Retinal pigment epithelial cell (primary cell): ENCODE measurements at regions not wholly inside any gene's neighbourhood (a gene's known extent, or its start where the extent isn't known, plus 50 kb on each side); places are given as distances from the start of the nearest gene placed in this dataset.

Experiments
- DNase-seq: peaks from one replicate; pipeline ENCODE4 v3.0.0-alpha.2; 2010; ENCODE audit warnings: low read depth
- H3K4me3 ChIP-seq: 2 replicates; pipeline ENCODE4 v1.5.1; 2011; ENCODE audit warnings: mild to moderate bottlenecking, low read length, control low read depth, moderate library complexity
- TF ChIP-seq, protein P1 (sequence below): conservative IDR thresholded peaks from 2 replicates; pipeline ENCODE4 v1.5.1; 2011; ENCODE audit warnings: low read depth, low read length, control low read depth, inconsistent platforms

DNA sequence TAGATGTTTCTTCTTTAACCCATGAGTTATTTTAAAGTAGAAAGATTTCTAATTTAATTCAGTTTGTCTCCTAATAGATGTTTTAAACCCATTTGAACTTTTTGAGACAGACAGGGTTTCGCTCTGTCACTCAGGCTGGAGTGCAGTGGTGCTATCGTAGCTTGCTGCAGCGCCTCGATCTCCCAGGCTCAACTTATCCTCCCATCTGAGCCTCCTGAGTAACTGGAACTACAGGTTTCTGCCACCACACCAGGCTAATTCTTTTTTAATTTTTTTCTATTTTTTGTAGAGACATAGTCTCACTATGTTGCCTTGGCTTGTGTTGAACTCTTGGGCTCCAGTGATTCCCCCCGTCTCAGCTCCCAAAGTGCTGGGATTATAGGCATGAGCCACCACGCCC, 53.0 kb upstream of the RAB18 start:
- TF ChIP-seq, protein P1, sequence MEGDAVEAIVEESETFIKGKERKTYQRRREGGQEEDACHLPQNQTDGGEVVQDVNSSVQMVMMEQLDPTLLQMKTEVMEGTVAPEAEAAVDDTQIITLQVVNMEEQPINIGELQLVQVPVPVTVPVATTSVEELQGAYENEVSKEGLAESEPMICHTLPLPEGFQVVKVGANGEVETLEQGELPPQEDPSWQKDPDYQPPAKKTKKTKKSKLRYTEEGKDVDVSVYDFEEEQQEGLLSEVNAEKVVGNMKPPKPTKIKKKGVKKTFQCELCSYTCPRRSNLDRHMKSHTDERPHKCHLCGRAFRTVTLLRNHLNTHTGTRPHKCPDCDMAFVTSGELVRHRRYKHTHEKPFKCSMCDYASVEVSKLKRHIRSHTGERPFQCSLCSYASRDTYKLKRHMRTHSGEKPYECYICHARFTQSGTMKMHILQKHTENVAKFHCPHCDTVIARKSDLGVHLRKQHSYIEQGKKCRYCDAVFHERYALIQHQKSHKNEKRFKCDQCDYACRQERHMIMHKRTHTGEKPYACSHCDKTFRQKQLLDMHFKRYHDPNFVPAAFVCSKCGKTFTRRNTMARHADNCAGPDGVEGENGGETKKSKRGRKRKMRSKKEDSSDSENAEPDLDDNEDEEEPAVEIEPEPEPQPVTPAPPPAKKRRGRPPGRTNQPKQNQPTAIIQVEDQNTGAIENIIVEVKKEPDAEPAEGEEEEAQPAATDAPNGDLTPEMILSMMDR, result no peak
- H3K4me3 ChIP-seq, result no peak overlapping the region
- DNase-seq, result no peak

DNA sequence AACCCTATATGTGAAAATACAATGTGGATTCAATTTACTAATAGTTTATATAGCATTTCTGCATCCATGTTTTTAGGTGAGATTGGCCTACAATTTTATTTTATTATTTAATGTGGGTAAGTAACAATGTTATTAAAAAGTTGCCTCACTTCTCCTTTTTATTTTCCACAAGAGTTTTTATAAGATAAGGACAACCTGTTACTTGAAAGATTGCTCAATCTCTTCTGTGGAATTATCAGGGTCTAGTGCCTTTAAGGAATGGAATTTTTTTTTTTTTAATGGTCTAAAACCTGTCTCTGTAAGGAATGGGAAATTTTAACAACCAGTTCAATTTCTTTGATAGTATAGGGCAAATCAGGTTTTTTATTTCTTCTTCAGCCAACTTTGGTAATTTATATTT, 53.9 kb upstream of the RAB18 start:
- no peak overlapping the region for H3K4me3 ChIP-seq
- TF ChIP-seq, protein P1, result no peak
- DNase-seq, result no peak

DNA sequence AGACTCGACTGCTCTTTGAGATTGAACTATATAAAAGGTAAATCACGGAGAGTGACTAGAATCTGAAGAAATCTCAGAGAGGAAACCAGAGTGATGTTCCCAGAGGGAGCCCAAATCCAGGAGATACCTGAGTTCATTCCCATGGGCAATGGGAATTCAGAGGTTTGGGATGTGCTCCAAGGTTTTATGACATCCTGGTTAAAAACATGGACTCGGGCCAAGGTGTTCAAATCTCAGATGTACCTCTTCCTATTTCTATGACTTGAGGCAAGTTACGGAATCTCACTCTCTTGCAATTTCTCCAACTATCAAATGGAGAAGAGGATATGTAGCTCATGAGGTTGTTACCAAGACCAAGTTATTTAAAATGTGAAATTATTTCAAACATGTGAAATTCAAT, 54.5 kb upstream of the RAB18 start:
- no peak for DNase-seq
- no peak overlapping the region for H3K4me3 ChIP-seq
- TF ChIP-seq, protein P1, result no peak

DNA sequence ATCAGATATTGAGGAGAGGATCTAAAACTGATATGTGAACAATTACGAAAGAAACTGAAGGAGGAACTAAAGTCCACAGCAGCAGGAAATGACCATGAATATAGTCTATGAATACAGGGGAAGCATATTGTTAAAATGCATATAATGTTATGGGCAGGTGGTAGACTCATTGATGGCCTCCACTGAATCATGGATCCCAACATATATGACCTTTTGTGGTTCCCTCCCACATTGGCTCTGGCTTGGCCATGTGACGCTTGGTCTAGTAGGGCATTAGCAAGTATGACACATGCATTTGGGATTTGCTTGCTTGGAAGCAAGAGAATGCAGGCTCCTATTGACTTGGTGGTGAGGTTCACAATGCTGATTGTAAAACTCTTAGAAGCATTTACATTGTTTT, 55.2 kb upstream of the RAB18 start:
- DNase-seq, result peak; percentile 37
- TF ChIP-seq, protein P1, result no peak
- no peak overlapping the region for H3K4me3 ChIP-seq

DNA sequence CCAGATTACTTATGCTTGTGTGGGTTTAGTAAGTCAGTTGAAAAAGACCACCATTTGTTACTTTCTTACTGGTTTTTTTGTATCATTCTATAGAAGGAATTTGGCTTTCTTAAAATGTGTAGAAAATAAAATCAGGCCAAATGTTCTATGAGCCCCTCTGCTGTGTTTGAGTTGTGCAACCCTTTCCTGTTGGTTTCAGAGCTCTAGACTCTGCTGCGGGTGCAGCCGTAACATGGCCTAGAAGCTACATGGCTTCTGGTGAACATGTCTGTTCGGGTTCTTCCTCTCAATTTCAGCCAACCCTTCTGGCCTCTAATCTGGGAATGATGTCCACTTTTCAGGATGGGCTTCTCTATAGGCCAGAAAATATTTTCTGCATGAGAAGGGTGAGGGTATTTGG, 56.6 kb upstream of the RAB18 start:
- DNase-seq, result no peak
- TF ChIP-seq, protein P1, result no peak
- H3K4me3 ChIP-seq, result no peak overlapping the region

DNA sequence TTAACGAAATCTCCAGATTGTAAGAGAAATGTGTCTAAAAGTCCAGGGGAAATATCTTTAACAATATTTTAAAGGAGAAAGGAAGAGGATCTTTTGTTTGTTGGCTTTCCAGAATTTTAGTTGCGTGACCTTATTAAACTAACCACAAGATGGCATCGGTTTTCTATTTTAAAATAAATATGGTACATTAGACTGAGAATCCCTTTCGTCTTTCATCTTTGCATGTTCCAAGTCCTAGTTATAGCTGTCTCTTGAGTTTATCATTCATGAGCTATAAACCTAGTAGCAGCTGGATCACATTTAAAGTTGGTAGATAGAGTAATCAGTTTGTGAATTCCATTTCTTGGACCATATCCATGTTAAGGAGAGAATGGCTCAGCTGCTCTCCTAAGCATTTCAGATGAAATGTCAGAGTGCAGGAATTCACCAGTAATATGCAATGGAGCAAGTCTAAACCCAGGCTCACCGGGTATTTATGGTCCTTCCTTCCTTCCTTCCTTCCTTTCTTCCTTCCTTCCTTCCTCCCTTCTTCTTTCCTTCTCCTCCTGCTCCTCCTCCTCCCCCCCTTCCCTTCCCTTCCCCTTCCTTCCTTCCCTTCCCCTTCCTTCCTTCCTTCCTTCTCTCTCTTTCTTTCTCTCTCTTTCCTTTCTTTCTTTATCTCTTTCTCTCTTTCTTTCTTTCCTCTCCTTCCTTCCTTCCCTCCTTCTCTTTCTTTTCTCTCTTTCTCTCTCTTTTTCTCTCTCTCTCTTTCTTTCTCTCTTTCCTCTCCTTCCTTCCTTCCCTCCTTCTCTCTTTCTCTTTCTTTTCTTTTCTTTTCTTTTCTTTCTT, 57.8 kb upstream of the RAB18 start:
- TF ChIP-seq, protein P1, result peak; percentile 47
- DNase-seq, result no peak
- H3K4me3 ChIP-seq, result no peak overlapping the region

DNA sequence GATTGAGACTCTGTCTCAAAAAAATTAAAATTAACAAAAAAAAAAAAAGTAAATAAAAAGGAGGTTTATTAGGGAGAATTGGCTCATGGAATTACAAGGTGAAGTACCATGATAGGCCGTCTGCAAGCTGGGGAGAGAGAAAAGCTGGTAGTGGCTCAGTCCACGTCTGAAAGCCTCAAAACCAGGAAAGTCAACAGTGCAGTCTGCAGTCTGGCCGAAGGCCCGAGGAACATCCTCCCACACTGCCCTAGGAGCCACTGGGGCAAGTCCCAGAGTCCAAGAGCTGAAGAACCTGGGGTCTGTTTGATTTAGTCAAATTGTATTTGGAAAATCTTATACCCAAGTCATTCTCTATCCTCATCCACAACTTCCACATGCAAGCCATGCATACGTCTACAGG, 59.0 kb upstream of the RAB18 start:
- TF ChIP-seq, protein P1, result no peak
- no peak for DNase-seq
- no peak overlapping the region for H3K4me3 ChIP-seq
